ENCODE measurements at regions not wholly inside any gene's neighbourhood (a gene's known extent, or its start where the extent isn't known, plus 50 kb on each side); places are given as distances from the start of the nearest gene placed in this dataset.

DNA sequence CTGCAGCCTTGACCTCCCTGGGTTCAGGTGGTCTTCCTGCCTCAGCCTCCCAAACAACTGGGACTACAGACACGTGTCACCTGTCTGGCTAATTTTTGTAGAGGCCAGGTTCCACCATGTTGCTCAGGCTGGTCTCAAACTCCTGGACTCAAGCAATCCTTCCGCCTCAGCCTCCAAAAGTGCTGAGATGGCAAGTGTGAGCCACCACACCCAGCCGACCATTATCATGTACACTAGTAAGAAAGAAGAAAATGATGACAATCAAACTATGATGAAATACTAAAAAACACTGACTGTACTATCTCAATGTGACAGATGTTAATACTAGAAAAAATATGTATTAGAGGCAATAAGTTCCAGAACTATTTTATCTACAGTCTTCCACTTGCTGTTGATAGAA, 420.9 kb downstream of the TRIB2 start:
- TF ChIP-seq, protein P1, sequence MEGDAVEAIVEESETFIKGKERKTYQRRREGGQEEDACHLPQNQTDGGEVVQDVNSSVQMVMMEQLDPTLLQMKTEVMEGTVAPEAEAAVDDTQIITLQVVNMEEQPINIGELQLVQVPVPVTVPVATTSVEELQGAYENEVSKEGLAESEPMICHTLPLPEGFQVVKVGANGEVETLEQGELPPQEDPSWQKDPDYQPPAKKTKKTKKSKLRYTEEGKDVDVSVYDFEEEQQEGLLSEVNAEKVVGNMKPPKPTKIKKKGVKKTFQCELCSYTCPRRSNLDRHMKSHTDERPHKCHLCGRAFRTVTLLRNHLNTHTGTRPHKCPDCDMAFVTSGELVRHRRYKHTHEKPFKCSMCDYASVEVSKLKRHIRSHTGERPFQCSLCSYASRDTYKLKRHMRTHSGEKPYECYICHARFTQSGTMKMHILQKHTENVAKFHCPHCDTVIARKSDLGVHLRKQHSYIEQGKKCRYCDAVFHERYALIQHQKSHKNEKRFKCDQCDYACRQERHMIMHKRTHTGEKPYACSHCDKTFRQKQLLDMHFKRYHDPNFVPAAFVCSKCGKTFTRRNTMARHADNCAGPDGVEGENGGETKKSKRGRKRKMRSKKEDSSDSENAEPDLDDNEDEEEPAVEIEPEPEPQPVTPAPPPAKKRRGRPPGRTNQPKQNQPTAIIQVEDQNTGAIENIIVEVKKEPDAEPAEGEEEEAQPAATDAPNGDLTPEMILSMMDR (IDR thresholded peaks at IDR 0.05) = no peak
- TF ChIP-seq EZH2 (IDR thresholded peaks at IDR 0.05) = no peak
